Hematopoietic multipotent progenitor cell treated with erythropoietin and hydrocortisone succinate and interleukin-3 and kit ligand, for 4 days (in vitro differentiated cells): ENCODE measurements at regions not wholly inside any gene's neighbourhood (a gene's known extent, or its start where the extent isn't known, plus 50 kb on each side); places are given as distances from the start of the nearest gene placed in this dataset.
"Not testable (repeated sequence)": the region's sequence is repeated elsewhere in the genome, so short reads cannot be mapped to it uniquely, and the experiment has no call there.

Experiments used
- DNase-seq: peaks from one replicate; pipeline ENCODE4 v3.0.0-alpha.2; 2015

DNA sequence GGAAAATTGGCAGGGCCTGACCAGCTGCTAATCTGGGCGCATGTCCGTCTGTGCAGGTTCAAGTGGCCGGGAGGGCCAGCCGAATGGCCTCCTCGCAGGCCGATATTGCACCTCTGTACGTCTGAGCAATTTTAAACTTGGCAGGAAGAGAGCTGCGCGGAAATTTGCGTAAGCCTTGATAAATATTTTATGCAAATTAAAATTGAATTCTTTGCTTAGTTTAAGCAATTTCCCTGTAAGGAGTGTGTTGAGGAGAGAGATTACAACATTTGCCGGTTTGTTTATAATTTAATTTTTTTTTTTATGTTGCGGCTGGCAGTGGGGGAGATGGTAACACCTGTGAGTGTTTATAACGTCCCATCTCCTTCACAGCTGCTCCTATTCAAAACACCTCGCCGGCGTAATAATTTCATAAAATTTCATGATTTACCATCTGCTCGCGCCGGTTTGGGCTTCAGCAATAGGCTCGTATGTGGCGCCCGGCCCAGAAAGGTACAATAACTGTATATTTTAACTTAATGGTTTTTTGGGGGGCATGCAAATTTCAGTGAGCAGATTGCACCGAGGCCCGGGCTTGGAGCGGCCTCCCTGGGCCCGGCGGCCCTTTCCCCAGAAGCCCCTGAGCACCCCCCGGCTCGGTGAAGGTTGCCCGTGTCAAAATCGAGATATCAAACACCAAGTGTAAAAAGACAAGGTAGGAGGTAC lies 269.4 kb upstream of the MVB12B start:
- no peak for DNase-seq

DNA sequence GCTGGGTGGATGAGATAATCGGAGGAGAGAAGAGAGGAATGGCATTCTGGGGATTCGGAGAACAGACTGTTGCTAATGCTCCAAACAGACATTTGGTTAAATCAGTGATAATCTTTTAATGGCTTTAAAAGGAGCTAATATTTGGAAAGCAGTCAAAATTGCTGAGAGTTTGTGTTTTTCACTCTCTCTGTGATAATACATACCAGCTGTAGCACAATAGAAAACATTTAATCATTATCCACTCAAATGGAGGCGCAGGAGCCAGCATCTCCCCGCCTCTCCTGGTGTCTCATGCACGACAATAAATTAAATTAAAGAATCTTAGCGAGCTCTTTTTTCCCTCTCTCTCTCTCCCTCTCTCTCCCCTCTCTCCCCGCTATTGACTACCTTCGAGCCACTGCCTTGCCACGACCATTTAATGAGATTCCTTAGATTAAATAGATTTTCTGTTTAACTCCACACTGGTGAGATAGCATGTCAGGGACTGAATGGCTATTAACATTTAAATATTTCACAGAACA lies 268.6 kb upstream of the MVB12B start:
- no peak for DNase-seq

DNA sequence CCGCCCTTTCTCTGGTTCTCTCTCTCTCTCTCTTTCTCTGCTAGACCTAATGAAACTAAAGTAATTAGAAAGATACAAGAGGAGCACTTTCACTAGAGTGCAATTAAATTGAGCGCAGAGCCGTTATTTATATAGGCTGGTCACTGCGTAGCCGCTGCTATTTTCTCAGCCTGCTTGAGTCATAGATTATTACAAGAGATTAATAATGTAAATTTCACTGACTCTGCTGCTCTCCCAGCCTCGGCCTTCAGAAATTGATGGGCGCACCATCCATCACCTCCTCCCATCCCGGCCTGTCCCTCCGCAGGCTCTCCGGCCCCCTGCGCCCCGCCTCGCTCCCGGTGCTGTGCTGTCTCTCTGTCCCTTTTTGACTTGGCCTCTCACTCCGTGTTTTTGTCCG lies 268.0 kb upstream of the MVB12B start:
- DNase-seq, result no peak

DNA sequence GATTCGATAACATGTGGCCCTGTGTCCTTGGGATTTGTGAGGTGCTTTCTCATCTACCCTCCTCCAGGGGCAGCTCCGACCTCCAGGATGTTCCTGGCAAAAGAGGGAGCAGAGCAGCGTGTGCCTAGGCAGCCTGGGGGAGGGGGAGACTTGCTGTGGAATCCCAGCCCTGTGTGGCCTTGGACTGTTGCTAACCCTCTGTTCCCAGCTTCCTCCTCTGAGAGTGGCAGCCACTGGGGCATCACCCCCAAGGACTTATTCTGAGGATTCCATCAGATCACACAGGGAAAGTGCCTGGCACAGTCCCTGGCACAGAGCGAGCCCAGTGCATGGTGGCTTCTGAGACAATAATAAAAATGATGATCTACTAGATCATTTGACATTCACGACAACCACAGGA lies 265.1 kb upstream of the MVB12B start:
- no peak for DNase-seq

DNA sequence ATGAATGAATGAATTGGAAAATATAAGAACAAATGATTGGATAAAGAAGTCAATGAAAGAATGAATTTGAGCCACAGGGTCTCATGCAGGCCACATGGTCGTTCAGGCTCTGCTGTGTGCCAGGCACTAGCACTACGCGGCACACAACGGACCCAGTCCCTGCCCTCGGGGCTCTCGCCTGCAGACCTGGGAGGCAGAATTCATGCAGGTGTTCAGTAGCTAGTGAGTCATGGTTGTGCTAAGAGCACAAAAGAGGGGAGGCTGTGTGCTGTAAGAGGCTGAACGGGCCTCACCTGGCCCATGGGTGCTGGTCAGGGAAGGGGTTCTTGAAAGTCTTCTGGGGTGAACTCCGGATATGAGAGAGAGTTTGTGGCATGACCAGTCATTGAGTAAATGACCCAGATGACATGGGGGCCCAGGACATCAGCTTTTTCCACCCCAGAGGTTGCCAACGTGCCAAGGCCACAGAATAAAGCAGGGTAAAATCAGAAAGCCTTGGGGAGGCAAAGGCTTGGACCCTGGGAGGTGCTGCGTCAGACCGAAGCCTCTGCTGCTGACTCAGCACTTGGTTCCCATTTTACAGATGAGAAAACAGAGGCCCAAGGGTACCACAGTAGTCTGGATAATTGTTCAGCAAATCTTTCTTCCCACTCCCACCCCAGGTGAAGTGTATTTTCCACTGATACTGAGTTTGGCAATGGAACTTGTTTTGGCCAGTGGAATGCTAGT lies 264.3 kb upstream of the MVB12B start:
- DNase-seq, result no peak

DNA sequence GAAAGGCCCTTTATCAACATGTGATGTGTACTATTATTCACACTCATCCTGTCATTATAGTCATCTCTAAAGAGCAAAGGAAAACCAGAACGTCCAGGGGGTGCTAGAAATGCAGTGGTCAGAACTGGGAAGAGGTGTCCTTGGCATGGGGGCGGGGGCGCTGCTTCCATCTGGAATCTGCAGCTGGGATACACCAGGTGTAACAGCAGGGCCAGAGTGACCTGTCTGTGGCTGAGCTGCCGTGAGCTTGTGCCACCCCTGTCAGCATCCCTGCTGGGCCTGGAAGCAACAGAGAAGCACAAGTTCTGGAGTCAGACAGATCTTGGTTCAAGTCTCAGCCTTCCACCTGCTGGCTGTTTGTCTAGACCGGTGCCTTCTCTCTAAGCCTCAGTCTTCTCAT lies 263.3 kb upstream of the MVB12B start:
- no peak for DNase-seq

DNA sequence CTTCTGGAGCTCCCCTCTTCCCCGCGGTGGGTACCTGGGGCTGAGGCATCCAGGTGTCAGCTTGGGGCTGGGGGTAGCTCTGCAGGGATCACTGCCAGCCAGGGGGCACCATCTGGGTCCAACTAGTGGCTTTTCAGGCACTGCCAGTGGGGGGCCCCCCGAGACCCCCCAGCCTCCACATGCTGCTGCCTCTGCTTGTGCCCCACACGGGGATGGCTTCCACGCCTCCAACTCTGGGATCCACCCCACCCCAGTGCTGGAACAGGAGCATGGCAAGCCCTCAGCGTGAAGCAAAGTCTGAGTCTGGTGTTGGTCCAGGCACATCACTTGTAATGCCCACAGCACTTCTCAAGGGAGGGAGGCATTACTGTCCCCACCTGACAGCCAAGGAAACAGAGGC lies 260.5 kb upstream of the MVB12B start:
- DNase-seq, result no peak

DNA sequence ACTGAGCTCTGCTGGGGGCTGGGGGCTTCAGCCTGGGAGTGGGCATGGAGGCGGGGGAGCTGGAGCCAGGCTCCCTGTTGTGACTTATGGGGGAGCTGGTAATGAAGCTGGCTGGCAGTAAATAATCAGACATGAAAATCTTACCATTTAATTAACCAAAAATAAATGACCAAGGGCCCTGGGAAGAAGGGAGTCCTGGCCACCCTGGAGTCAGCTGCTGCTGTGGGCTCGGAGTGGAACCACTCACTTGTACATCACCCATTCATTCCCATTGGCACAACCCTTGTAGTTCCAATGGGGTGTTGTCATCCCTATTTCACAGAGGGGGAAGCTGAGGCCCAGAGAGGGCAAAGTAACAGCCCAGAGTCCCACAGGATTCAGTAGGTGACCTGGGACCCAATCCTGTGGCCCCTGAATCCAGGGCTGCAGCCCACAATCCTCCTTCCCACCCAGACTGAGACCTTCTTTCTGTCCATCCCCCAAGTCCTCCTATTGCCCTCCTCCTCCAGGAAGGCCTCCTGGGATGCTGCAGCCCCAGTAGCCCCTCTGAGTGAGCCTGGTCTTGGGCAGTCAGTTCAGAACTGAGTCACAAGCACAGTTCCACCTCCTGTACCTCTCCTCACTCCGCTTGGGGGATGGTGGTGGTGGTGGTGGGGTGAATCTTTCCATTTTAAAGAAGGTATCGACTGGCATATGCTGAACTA lies 259.4 kb upstream of the MVB12B start:
- DNase-seq, result no peak

DNA sequence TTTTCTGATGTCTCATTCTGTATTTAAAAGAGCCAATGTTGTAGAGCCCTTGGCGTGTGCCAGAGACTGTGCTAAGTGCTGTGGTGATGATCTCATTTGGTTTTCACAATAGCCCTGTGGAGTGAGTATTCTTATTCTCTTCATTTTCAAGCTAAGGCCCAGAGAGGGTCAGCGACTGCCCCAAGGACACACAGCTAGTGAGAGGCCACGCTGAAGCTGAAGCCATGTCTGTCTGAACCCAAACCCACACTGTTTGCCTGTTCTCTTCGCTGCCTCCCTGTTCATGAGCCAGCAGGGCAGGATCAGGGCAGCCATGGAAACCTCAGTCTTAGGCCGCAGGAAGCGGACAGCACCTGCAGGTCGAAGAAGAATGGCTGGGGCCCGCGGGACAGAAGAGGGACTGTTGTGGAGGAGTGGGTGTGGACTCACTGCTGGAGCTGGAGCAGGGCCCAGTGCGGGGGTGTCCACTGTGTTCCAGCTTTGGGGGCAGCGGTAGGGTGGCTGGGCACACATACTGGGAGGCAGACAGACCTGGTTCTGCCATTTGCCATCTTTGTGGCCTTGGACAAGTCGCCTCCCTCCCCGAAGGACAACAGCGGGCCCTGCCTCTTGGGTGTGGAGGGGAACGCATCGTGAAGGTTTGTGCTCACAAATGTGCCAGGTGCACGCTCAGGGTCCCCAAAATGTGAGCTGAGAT lies 257.9 kb upstream of the MVB12B start:
- no peak for DNase-seq

DNA sequence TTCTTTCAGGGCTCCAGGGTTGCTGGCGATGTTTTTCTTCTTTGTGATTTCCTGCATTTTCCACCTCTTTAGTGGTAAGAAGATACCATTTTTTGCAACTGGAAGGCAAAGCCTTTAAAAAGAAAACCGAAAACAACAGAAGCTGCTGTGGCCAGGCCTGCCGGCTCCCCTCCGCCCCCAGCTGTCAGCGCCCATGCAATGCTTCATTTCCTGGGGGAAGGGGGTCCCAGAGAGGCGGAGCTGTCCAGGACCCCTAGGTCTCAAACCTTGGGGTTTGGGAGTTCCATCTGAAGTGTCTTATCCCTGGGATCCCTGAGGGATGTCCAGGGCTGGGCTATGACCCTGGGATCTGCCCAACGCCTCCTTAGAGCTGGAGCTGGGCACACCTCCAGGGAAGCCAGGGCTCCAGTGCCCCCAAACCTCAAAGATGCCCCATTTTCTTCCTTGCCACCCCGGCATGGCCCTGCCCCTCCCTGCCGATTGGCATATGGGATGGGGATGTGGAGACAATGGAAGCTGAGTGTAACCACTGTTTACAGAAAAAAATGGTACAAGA lies 257.2 kb upstream of the MVB12B start:
- DNase-seq, result no peak

DNA sequence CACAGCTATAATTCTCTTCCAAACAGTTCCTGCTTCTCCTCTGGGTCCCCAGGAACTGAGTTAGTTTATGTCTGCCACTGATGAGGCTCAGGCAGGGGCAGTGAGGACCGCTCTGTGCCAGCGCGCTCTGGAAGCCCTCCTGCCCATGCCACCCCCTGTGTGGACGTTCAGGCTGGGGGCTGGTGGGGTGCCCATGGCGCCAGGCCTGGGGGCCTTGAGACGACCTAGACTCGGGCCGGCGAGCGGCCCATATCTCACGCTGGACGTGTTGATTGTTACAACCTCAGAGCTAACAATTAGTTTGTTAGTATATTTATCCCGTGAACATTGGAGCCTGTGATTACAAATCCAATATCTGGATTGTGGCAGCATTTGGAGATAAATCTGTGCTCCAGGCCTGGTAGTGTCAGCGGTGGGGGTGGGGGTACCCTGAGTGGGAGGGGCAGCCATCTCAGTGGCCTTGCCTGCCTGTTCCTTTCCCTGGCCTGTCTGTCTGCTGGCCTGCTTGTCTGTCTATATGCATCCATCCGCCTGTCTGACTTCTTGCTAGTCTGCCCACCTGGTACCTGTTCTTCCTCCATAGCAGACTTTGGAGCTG lies 256.5 kb upstream of the MVB12B start:
- no peak for DNase-seq

DNA sequence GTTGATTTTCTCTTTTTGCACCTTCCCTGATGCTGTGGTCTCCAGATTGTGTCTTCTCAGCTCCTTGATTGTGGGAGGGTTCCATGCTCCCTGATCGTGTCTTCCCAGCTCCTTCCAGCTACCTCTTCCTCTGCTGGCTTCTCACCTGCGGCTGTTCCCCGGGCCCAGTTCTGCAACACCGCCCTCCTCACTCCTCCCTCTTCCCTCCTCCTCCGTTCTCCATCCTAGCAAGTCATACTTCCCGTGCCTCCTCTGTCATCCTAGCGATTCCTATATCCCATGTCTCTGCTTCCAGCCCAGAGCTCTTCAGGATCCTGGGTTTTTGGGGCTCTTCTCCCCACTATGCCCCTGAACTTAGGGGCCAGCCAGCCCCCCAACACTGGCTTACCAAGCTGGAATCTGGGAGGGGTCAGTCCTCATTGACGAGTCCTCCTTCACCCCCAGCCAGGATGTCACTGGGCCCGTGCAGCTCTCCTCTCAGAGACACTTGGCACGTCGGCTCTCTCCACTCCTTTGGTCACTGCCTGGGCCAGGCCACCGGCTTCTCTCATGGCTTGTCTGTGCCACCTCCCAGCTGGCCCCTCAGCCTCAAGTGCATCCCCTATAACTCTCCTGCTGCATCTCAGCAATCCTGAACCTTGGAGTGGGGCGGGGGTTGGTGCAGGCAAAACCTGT lies 255.4 kb upstream of the MVB12B start:
- DNase-seq, result no peak

DNA sequence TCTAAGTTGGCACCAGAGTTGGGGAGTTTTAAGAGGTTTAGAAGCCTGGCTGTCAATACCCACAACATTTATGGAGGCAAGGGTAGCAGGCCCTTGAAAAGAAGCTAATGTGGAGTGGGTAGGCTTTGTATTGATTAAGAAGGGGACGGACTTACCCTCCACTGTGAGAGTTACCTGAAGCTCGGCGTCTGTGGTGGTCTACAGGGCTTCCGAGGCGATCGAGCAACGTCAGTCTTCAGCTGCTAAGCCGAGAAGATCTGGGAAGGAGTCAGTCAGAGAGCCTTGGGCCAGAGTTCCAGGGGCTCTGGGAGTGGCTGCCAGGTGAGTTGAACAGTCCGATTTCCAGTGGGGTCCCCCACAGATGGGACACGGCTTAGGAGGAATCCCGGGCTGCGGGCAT lies 249.0 kb upstream of the MVB12B start:
- not testable (repeated sequence) for DNase-seq

DNA sequence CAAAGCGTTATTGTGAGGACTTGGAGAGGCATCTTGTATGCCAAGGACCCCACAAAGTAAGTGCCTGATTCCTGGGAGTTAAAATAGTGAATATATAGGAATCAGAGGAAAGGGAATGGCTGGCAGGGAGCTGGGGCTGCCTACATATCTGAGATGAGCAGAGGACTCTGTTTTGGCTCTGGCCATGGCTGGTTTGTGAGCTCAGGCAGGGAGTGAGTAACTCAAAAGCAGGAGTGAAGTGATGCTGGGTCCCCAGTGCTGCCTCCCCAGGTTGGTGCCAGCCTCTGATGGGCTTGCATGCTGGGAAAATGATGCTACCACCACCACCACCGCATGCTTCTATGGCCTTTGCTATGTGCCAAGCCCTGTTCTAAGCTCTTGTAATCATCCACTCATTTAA lies 246.0 kb upstream of the MVB12B start:
- DNase-seq, result no peak

DNA sequence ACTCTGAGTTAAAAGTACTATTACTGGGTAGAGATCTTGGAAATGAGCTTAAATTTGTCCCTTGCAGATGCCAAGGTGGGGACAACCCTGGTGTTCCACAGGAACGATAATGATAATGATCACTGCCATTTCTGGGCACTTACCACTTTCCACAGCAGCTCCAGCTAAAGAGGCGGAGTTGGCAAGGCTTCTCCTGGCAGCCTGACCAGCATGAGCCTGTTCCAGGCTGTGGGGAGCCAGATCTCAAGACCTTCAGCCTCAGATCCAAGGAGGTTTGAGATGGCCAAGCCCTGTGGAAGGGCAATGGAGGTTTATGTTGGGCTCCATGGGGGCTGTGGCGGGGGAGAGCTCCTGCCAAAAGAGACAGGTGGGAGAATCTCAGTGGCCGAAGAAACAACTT lies 244.9 kb upstream of the MVB12B start:
- no peak for DNase-seq

DNA sequence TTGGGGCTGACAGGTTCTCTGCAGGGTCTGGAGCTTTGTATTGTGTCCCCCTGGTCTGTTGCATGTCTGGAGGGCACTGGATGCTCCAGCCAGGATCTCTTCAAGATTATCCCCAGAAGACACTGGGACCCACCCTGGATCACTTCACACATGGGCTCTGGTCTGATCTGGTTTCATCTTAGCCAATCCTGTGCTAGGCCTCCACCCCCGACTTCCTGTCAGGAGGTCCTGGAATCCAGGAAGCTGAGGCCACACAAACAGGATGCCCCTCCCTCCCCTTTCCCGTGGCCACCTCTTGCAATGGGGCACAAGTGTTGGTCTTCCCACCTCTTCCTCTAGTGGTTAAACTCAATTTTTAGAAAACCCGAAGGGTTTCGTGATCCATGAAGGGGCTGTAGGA lies 242.6 kb upstream of the MVB12B start:
- DNase-seq, result no peak

DNA sequence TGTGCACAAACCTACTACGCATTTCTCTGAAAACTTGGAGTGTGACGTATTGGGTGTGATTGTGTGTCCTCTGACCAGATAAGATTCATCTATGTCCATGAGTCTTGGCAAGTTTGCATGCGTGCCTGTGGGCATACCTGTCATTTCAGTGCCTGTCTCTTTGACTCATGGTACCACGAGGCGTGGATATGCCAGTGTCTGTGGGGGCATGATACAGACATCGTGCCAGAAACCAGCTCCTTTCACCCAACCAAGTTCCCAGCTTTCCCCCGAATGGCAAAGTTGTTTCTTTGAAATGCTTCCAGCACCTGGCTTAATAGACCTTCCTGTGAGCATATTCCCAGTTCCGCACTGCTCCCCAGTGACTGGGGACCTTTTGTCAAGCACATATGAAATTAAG lies 241.9 kb upstream of the MVB12B start:
- no peak for DNase-seq

DNA sequence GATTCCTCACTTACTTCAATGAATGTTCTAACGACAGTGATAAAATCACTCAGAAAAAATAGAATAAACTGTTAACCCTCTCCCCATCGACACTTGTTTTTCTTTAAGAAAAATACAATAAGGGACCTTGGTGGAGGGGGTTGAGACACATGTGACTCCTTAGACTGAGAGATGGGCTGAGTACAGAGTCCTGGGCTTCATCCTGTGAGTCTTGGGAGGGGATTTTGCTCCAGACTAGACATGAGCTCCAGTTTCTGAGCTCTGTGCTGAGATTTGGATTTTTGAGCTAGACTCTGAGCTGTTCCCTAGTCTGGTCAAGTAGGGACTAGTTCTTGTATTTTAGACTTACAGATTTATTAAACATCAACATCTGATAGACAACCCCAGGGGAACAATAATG lies 241.5 kb upstream of the MVB12B start:
- DNase-seq, result no peak

DNA sequence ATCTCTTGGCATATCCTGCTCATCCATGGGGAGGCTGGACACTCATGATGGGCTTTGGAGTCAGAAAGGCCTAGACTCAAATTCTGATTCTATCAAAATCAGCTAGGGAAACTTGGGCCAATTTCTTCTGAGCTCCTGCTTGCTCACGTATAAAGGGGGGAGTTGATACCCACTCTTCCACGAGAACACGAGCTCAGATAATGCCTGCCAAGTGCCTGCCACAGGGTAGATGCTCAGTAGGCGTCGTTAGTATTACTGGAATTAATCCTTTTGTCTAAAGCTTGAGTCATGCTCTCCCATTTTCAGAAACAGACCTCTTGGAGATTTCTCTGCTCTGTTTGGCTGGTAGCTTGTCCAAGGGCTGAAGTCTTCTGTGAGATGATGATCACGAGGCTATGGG lies 238.3 kb upstream of the MVB12B start:
- DNase-seq, result no peak

DNA sequence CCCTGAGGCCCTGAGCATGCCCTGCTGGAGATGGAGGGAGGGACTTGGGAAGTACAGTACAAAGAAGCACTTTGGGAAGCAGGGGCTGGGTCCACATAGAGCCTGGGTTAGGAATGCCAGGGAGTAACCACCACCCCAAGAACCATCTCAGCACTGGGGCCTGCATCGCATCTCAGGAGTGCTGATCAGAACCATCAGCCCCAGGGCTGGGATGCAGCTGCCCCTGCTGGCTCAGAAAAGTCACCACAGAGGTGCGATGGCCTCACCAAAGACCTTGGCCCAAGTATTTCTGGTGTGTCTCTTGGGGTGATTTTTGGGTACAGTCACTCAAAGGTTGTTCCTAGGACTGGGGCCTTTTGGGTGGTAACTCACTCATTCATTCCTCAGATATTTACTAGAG lies 236.8 kb upstream of the MVB12B start:
- DNase-seq, result no peak

DNA sequence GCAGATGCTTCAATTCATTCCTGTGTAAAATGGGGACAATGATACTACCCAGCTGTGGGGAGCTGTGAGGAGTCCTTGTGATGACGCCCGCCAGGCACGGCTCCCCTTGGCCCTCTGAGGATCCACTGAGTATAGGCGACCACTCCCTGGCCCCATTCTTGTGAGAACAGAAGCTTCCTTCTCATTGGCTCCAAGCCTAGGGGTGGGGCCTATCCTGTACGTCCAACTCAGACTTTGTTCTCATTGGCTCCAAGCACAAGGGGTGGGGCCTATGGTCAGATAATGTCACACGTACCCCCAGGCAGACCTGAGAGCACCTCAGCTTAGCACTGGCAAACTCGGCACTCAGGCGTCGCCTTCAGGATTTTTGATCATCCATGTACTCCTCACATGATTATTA lies 232.9 kb upstream of the MVB12B start:
- peak; percentile 4 for DNase-seq
